ENCODE measurements at regions not wholly inside any gene's neighbourhood (a gene's known extent, or its start where the extent isn't known, plus 50 kb on each side); places are given as distances from the start of the nearest gene placed in this dataset.

DNA sequence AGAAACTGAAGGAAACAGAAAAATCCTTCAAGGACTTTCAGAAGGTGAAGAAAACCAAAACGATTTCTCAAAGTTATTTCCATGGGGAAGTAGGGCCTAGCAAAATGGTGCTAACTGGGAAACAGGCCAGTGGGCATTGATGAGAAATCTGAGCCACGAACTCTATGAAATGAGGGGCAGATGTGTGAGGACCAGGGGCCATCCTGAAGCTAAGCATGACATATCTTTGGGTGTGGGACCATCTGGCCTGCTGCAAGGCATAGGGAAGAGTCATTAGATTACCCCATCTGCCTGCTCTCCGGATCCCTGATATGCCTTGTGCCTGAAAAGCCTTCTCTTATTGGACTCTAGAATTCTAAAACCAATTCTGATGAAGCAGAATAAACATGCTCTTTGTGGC is 143.8 kb downstream of the PALM2AKAP2 start:
- CTCF ChIA-PET: interaction anchor here (0.6 to 1.3 kb wide), 2 partner anchors 21 to 219 kb away, joined by 3 read pairs; no protein-coding TSS in a partner anchor
- 0 out of 2 replicates have a peak, but pooled peaks cover 3% of the 10 kb centered on the region for H3K9me3 Mint-ChIP-seq
- H3K27me3 Mint-ChIP-seq (ENCODE audit: low read depth): no peaks in the 10 kb centered on the region
- H3K27ac Mint-ChIP-seq: no peak overlapping the region
- H3K36me3 Mint-ChIP-seq: no peaks in the 10 kb centered on the region
- no peak for DNase-seq (ENCODE audit: low spot score)
- peaks cover 11% of the 10 kb centered on the region for H3K4me1 Mint-ChIP-seq
- POLR2A ChIA-PET: no interaction called here
- no peak overlapping the region for H3K4me3 Mint-ChIP-seq
- ATAC-seq: no peak
- TF ChIP-seq ZNF263 (CRISPR knock-in tag; IDR thresholded peaks at IDR 0.05; ENCODE audit: low read depth) (no peak), ETV6 (CRISPR knock-in tag; IDR thresholded peaks at IDR 0.05) (no peak), CREM (CRISPR knock-in tag; IDR thresholded peaks at IDR 0.05) (no peak), NFATC4 (CRISPR knock-in tag; IDR thresholded peaks at IDR 0.05) (no peak), JUN (CRISPR knock-in tag; IDR thresholded peaks at IDR 0.05) (no peak), ZNF416 (CRISPR knock-in tag; IDR thresholded peaks at IDR 0.05) (no peak), CBFB (CRISPR knock-in tag; IDR thresholded peaks at IDR 0.05; ENCODE audit: low read depth) (no peak), TCF7 (CRISPR knock-in tag; IDR thresholded peaks at IDR 0.05; ENCODE audit: low read depth) (no peak), CREB1 (CRISPR knock-in tag; IDR thresholded peaks at IDR 0.05) (no peak), STAT6 (CRISPR knock-in tag; conservative IDR thresholded peaks at IDR 0.05; ENCODE audit: low read depth) (no peak), GABPB1 (CRISPR knock-in tag; IDR thresholded peaks at IDR 0.05) (no peak), SP1 (CRISPR knock-in tag; conservative IDR thresholded peaks at IDR 0.05) (no peak), NFYB (CRISPR knock-in tag; conservative IDR thresholded peaks at IDR 0.05; ENCODE audit: low read depth) (no peak), NR2C2 (CRISPR knock-in tag; IDR thresholded peaks at IDR 0.05) (no peak)
- TF ChIP-seq, protein P1, sequence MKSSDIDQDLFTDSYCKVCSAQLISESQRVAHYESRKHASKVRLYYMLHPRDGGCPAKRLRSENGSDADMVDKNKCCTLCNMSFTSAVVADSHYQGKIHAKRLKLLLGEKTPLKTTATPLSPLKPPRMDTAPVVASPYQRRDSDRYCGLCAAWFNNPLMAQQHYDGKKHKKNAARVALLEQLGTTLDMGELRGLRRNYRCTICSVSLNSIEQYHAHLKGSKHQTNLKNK (CRISPR knock-in tag; IDR thresholded peaks at IDR 0.05): no peak

DNA sequence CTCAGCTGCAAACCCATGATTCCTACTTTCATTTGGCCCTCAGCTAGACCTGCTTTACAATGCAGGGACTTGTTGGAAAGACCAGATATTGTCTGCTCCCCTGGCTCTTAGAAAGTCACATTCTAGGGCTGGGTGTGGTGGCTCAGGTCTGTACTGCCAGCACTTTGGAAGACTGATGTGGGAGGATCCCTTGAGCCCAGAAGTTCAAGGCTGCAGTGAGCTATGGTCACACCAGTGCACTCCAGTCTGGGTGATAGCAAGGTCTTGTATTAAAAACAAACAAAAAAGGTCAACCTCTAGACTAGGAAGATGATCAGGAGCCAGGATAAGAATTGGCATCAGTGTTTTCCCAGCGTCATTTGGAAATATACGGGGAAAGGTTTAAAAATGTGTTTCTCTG is 145.8 kb downstream of the PALM2AKAP2 start:
- ChIA-PET CTCF (no interaction called here), POLR2A (no interaction called here)
- TF ChIP-seq, protein P2, sequence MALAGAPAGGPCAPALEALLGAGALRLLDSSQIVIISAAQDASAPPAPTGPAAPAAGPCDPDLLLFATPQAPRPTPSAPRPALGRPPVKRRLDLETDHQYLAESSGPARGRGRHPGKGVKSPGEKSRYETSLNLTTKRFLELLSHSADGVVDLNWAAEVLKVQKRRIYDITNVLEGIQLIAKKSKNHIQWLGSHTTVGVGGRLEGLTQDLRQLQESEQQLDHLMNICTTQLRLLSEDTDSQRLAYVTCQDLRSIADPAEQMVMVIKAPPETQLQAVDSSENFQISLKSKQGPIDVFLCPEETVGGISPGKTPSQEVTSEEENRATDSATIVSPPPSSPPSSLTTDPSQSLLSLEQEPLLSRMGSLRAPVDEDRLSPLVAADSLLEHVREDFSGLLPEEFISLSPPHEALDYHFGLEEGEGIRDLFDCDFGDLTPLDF (CRISPR knock-in tag; IDR thresholded peaks at IDR 0.05): no peak
- TF ChIP-seq CREB1 (CRISPR knock-in tag; IDR thresholded peaks at IDR 0.05): no peak
- TF ChIP-seq, protein P3, sequence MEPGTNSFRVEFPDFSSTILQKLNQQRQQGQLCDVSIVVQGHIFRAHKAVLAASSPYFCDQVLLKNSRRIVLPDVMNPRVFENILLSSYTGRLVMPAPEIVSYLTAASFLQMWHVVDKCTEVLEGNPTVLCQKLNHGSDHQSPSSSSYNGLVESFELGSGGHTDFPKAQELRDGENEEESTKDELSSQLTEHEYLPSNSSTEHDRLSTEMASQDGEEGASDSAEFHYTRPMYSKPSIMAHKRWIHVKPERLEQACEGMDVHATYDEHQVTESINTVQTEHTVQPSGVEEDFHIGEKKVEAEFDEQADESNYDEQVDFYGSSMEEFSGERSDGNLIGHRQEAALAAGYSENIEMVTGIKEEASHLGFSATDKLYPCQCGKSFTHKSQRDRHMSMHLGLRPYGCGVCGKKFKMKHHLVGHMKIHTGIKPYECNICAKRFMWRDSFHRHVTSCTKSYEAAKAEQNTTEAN (CRISPR knock-in tag; IDR thresholded peaks at IDR 0.05): no peak
- H3K36me3 Mint-ChIP-seq: no peaks in the 10 kb centered on the region
- H3K27ac Mint-ChIP-seq: no peak overlapping the region
- no peak overlapping the region for H3K4me3 Mint-ChIP-seq
- H3K4me1 Mint-ChIP-seq: peaks cover 10% of the 10 kb centered on the region
- no peak for ATAC-seq
- H3K9me3 Mint-ChIP-seq: no peaks in the 10 kb centered on the region
- no peak for DNase-seq (ENCODE audit: low spot score)
- H3K27me3 Mint-ChIP-seq (ENCODE audit: low read depth): no peaks in the 10 kb centered on the region

DNA sequence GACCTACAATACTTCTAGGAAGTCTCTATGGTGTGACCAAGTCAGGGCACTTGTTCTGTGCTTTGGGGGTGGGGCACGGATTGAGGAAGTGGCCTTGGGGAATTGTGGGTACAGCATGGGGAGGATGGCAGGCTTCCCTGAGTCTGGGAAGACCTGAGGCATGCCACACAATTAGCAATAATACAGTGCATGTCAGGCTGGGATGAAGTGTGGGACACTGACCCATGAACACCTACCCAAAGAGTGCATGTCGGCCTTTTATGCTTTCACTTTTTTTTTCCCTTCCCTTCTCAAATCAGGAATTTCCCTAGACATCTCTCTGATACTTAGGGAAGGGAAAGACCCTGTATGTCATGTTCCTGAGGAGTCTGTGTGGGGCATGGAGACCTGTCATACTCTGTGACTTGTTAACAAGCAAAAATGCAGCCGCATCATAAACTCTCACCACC is 146.4 kb downstream of the PALM2AKAP2 start:
- Mint-ChIP-seq H3K27me3 (ENCODE audit: low read depth) (no peaks in the 10 kb centered on the region), H3K9me3 (no peaks in the 10 kb centered on the region), H3K4me1 (peaks cover 10% of the 10 kb centered on the region), H3K36me3 (no peaks in the 10 kb centered on the region), H3K27ac (no peak overlapping the region; the same call in 1 of the 2 replicates), H3K4me3 (no peak overlapping the region)
- CTCF ChIA-PET: no interaction called here
- POLR2A ChIA-PET: no interaction called here
- ATAC-seq (no peak), DNase-seq (ENCODE audit: low spot score) (no peak)
- TF ChIP-seq RELA (CRISPR knock-in tag; IDR thresholded peaks at IDR 0.05; ENCODE audit: borderline replicate concordance) (no peak), ZNF532 (CRISPR knock-in tag; IDR thresholded peaks at IDR 0.05; ENCODE audit: borderline replicate concordance) (no peak), NFYB (CRISPR knock-in tag; conservative IDR thresholded peaks at IDR 0.05; ENCODE audit: low read depth) (no peak), ETV6 (CRISPR knock-in tag; IDR thresholded peaks at IDR 0.05) (no peak), ZNF416 (CRISPR knock-in tag; IDR thresholded peaks at IDR 0.05) (no peak), GRHL2 (CRISPR knock-in tag; IDR thresholded peaks at IDR 0.05; ENCODE audit: insufficient replicate concordance, severe bottlenecking) (no peak), JUN (CRISPR knock-in tag; IDR thresholded peaks at IDR 0.05) (no peak)
- TF ChIP-seq, protein P4, sequence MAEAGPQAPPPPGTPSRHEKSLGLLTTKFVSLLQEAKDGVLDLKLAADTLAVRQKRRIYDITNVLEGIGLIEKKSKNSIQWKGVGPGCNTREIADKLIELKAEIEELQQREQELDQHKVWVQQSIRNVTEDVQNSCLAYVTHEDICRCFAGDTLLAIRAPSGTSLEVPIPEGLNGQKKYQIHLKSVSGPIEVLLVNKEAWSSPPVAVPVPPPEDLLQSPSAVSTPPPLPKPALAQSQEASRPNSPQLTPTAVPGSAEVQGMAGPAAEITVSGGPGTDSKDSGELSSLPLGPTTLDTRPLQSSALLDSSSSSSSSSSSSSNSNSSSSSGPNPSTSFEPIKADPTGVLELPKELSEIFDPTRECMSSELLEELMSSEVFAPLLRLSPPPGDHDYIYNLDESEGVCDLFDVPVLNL (CRISPR knock-in tag; IDR thresholded peaks at IDR 0.05; ENCODE audit: borderline replicate concordance, low read depth): no peak

Data from WTC11 (cell line).